HG02852 (cell line): ENCODE measurements at regions not wholly inside any gene's neighbourhood (a gene's known extent, or its start where the extent isn't known, plus 50 kb on each side); places are given as distances from the start of the nearest gene placed in this dataset.
A peak's percentile ranks its signal among the peaks of the same experiment; 100 is the strongest.

ENCODE experiments used
- ATAC-seq: cut with Tn5 transposase; IDR thresholded peaks from one replicate; pipeline ENCODE4 v1.9.1; 2021; ENCODE audit warnings: mild to moderate bottlenecking, moderate library complexity; ENCODE audit not compliant: unreplicated experiment

GRCh38 chr13:78428646-78429045 is 174.7 kb downstream of the POU4F1 start:
- no peak for ATAC-seq

DNA sequence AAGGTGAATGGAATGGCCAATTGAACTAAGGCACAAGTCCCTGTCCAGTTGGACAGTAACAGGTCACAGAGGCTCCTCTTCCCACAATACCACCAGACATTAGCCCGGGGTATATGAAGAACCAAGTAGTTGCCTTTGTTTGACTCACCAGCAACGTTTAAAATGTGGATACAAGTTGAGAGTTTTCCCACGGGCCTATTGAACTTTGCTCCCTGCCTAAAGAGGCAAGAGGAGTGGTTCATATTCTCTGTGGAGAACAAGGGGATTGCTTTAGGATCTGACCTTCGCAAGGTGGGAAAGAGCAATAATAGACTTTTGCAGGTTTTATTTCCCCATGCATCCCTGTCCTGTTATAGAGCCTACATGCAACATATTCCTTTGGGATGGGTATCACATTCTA is 177.2 kb downstream of the POU4F1 start:
- ATAC-seq = no peak

DNA sequence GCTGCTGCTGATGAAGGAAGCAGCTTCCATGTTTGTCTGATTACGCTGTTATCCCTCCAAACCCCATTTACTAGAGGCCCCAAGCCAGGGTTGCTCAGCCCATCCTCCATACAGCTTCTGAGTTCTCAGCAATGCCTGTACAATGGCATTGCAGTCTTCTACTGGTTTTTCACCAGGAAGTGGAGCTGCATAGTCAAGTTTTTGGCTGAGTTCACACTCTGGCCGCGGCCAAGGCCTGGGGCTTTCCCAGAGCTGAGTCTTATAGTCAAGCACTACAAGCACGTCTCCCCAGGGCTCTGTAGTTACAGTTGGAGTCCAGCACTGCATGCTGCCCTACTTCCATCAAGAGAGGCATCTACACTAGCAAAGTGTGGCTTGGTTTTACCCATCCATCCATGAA is 182.5 kb downstream of the POU4F1 start:
- peak; percentile 95 for ATAC-seq

- ATAC-seq = no peak
Measured at GRCh38 chr13:78413887-78414553, 189.3 kb downstream of the POU4F1 start.

DNA sequence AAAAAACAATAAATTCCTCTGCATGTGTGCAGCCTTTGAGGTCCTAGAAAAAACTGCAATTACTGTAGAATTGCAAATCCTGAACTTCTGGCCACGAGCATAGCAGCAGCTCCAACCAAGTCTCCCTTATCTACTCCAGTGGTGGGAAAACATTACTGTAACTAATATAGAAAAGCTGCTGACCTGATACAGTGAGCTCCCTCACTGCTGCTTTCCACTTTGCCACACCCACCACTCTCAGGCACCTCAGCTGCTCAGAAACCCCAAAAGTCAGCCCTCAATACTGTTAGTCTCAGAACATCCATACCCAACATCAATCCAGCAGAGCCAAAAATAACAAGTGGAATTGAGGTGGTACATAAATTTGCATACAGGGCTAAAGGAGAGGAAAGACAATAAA is 192.5 kb downstream of the POU4F1 start:
- no peak for ATAC-seq

DNA sequence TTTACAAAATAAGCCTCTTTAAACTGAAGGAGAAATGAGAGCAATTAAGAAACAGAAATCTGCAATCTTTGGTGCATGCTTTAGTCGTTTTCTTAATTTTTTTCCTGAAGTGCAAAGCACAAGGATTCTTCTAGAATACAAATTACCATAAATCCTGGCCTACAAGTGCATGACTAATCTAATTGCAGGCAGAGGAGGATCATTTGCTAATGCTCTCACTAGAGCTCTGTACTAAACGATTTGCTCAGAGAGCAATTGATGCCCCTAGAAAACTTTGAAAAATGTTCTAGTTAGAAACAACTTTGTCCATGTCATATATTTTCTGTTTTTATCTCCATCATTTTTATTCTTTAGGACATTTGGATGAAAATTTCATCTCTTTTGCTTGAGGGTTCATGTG is 193.2 kb downstream of the POU4F1 start:
- ATAC-seq = no peak

GRCh38 chr13:78409172-78409571 is 194.2 kb downstream of the POU4F1 start:
- ATAC-seq = peak; percentile 61

GRCh38 chr13:78404846-78405360 is 198.4 kb downstream of the POU4F1 start:
- no peak for ATAC-seq

GRCh38 chr13:78402708-78403400 is 200.5 kb downstream of the POU4F1 start:
- no peak for ATAC-seq

- ATAC-seq = no peak
Measured at GRCh38 chr13:78401873-78402707, 201.3 kb downstream of the POU4F1 start.

- peak; percentile 95 for ATAC-seq
Measured at GRCh38 chr13:78398743-78399410, 204.5 kb downstream of the POU4F1 start.

- ATAC-seq = peak; percentile 55
Measured at GRCh38 chr13:78393286-78394142, 209.8 kb downstream of the POU4F1 start.

DNA sequence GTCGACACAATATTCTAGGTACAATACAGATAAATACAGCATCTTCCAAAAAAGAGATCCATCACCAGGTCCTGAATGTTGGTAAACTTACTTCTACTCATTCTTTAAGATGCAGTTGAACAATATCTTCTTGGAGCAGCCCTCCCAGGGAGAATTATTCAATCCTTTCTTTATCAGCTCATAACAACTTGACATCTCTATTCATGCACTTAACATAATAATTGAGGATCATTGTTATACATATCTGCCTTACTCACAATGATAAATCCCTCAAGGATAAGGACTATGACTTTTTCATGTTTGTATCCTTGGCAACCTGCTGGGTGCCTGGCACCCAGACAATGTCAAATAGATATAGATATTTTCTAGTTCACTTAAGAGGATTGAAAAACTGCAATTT is 219.5 kb downstream of the POU4F1 start:
- ATAC-seq = no peak

GRCh38 chr13:78383071-78383484 is 220.3 kb downstream of the POU4F1 start:
- ATAC-seq = no peak

DNA sequence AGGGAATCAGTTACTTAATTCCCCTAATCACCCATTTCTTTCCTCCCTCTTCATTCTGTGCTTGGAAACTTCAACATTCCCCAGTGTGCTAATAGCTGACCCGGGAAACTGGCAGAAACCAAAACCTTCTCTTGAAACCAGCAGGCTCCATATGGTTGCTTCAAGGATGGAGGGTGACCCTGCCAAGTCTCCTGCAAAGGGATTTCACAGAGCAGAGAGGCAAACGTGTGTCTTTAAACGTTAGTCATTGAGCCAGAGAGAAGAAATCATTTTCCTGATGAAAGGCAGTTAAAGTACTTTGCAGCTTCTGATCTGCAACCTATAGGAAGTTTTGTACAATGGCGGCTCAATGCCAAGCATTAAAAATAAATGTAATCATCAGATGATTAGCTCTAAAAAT is 220.9 kb downstream of the POU4F1 start:
- ATAC-seq = no peak

DNA sequence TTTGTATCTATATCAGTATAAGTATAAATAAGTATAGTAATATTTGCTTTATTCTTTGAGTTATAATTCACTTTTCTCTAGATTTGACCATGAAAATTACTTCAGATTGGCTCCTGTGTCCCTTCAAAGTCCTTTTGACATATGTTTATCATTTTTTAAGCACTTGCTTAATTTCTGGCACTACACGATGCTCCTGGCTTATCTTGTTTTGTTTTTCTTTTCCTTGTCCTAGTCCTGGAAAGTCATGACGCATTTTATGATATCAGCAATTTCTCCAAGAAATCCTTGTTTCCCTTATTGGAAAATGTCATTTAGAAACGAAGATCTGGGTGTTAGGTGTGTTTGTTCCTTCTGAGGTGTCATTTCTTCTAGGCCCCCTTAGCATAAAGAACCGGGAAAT is 226.5 kb downstream of the POU4F1 start:
- ATAC-seq = no peak

- no peak for ATAC-seq
Measured at GRCh38 chr13:78376033-78376432, 227.3 kb downstream of the POU4F1 start.

- no peak for ATAC-seq
Measured at GRCh38 chr13:78372581-78372980, 230.8 kb downstream of the POU4F1 start.

GRCh38 chr13:78370231-78370630 is 233.1 kb downstream of the POU4F1 start:
- ATAC-seq = no peak

DNA sequence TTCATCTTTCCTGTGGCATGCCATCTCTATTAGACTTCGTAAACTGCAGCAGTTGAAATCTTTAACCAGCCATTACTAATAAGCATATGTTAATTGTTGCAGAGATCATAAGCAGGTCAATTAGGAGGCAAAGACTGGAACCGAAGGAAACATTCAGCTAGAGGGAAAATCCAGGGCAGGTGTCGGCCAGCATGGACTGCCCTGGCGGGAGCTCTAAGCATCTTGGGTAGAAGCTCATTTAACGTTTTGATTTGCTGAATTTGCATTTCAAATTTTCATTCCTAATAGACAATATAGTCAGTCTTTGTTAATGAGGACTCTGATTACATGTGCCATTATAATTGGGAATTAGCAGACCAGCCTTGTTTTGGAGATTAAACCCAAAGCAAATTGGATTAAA is 238.6 kb downstream of the POU4F1 start:
- no peak for ATAC-seq
